Prostate gland (tissue), 2 donors: ENCODE measurements at regions not wholly inside any gene's neighbourhood (a gene's known extent, or its start where the extent isn't known, plus 50 kb on each side); places are given as distances from the start of the nearest gene placed in this dataset.

ENCODE experiments used
- DNase-seq: peaks from one replicate; pipeline ENCODE4 v3.0.0-alpha.2; 2019; ENCODE audit warnings: low spot score
- H3K27ac ChIP-seq, 2 donors: fragments of 200-600 bp; sonication (generic); 2 replicates each; pipeline ENCODE4 v1.5.1; 2017 to 2019
- H3K27me3 ChIP-seq: fragments of 200-600 bp; sonication (generic); replicated peaks from 2 replicates; pipeline ENCODE4 v1.5.1; 2019; ENCODE audit not compliant: insufficient read depth
- H3K36me3 ChIP-seq, 2 donors: fragments of 200-600 bp; sonication (generic); 1 replicate in 1 of 2; 2 replicates in 1 of 2; pipeline versions ENCODE4 v1.5.1 to v1.8.1; 2017 to 2019
- H3K4me1 ChIP-seq: fragments of 200-600 bp; sonication (generic); replicated peaks from 2 replicates; pipeline ENCODE4 v1.5.1; 2019
- H3K4me3 ChIP-seq, 2 donors: fragments of 200-600 bp; sonication (generic); 2 replicates each; pipeline ENCODE4 v1.5.1; 2017 to 2019
- H3K9me3 ChIP-seq: fragments of 200-600 bp; sonication (generic); 2 replicates; pipeline ENCODE4 v1.5.1; 2017
- CTCF ChIP-seq, 4 experiments: fragments of 200-600 bp in 2 of 4; fragments of 450-650 bp in 2 of 4; sonication (generic) in 2 of 4; IDR thresholded peaks; 1 replicate in 3 of 4; 2 replicates in 1 of 4; pipeline ENCODE4 v1.5.1; 2016 to 2019; ENCODE audit warnings: antibody characterized with exemption in 4 of 4, mild to moderate bottlenecking in 2 of 4, moderate library complexity in 2 of 4
- POLR2A ChIP-seq: fragments of 450-650 bp; IDR thresholded peaks from one replicate; pipeline ENCODE4 v1.6.1; 2016; ENCODE audit warnings: antibody characterized with exemption, mild to moderate bottlenecking
- POLR2AphosphoS5 ChIP-seq: sonication (generic); formaldehyde crosslinking; IDR thresholded peaks from one replicate; pipeline ENCODE4 v1.6.1; 2017; ENCODE audit warnings: antibody characterized with exemption
- WGBS: methylation state at CpG from one replicate; pipeline ENCODE4 v1.1.5; 2018; 5-methylcytosine and 5-hydroxymethylcytosine counted together
- intact Hi-C: fragments of 100-400 bp; cut with DNase I; formaldehyde crosslinking; loops from one replicate; pipeline ENCODE4 v1.14.2; 2022

GRCh38 chr20:3312940-3313682 lies 74.1 kb upstream of the SLC4A11 start:
- Histone ChIP-seq H3K27ac (peak overlapping the region; percentile 48 to 52), H3K4me3 (no peak overlapping the region), H3K27me3 (no peaks in the 10 kb centered on the region), H3K9me3 (no peaks in the 10 kb centered on the region), H3K36me3 (no peaks in the 10 kb centered on the region), H3K4me1 (no peaks in the 10 kb centered on the region)
- no peak for DNase-seq
- intact Hi-C loops = loop anchor here (10.0 kb wide), 2 partner anchors 98 to 258 kb away; no protein-coding TSS in a partner anchor
- 29% methylated on average over 2 of the region's 2 CpGs for WGBS
- TF ChIP-seq POLR2A (no peak), POLR2AphosphoS5 (no peak), CTCF (IDR thresholded peaks at IDR 0.05) (no peak)

GRCh38 chr20:3311623-3312022 lies 72.6 kb upstream of the SLC4A11 start:
- peaks cover 0 to 2% of the 10 kb centered on the region in 2 donors for H3K36me3 ChIP-seq
- H3K4me3 ChIP-seq = no peak overlapping the region
- DNase-seq = no peak
- TF ChIP-seq POLR2A = no peak
- no peak for TF ChIP-seq CTCF (IDR thresholded peaks at IDR 0.05)
- TF ChIP-seq POLR2AphosphoS5 = no peak
- H3K9me3 ChIP-seq = no peaks in the 10 kb centered on the region
- no peaks in the 10 kb centered on the region for H3K27me3 ChIP-seq
- H3K4me1 ChIP-seq = no peaks in the 10 kb centered on the region
- WGBS = 73% methylated on average over 2 of the region's 2 CpGs
- intact Hi-C loops = loop anchor here (10.0 kb wide), 2 partner anchors 97 to 257 kb away; no protein-coding TSS in a partner anchor
- H3K27ac ChIP-seq = no peak overlapping the region

- H3K4me3 ChIP-seq = no peak overlapping the region
- peaks cover 0 to 4% of the 10 kb centered on the region in 2 donors for H3K36me3 ChIP-seq
- no peak overlapping the region for H3K27ac ChIP-seq
- no peak for DNase-seq
- WGBS = 61% methylated on average over 1 of the region's 1 CpG
- no peaks in the 10 kb centered on the region for H3K9me3 ChIP-seq
- intact Hi-C loops = no loop called here
- no peaks in the 10 kb centered on the region for H3K27me3 ChIP-seq
- no peaks in the 10 kb centered on the region for H3K4me1 ChIP-seq
- no peak for TF ChIP-seq CTCF (IDR thresholded peaks at IDR 0.05)
- TF ChIP-seq POLR2AphosphoS5 = no peak
- TF ChIP-seq POLR2A = no peak
Observed at GRCh38 chr20:3309226-3309625, 70.2 kb upstream of the SLC4A11 start.

GRCh38 chr20:3307725-3308124 lies 68.7 kb upstream of the SLC4A11 start:
- Histone ChIP-seq H3K27ac (no peak overlapping the region), H3K36me3 (peaks cover 0 to 4% of the 10 kb centered on the region in 2 donors), H3K9me3 (no peaks in the 10 kb centered on the region), H3K4me3 (no peak overlapping the region), H3K27me3 (no peaks in the 10 kb centered on the region), H3K4me1 (no peaks in the 10 kb centered on the region)
- WGBS = 48% methylated on average over 2 of the region's 2 CpGs
- TF ChIP-seq POLR2A = no peak
- no peak for TF ChIP-seq POLR2AphosphoS5
- TF ChIP-seq CTCF (IDR thresholded peaks at IDR 0.05) = no peak
- no peak for DNase-seq
- intact Hi-C loops = no loop called here

- TF ChIP-seq POLR2A = no peak
- TF ChIP-seq CTCF (IDR thresholded peaks at IDR 0.05) = no peak
- TF ChIP-seq POLR2AphosphoS5 = no peak
- intact Hi-C loops = no loop called here
- no peak overlapping the region for H3K27ac ChIP-seq
Observed at GRCh38 chr20:3307078-3307477, 68.1 kb upstream of the SLC4A11 start.

More at GRCh38 chr20:3307078-3307477, 68.1 kb upstream of the SLC4A11 start:
- 67% methylated on average over 2 of the region's 2 CpGs for WGBS
- DNase-seq = no peak
- Histone ChIP-seq H3K4me1 (no peaks in the 10 kb centered on the region), H3K9me3 (no peaks in the 10 kb centered on the region), H3K27me3 (no peaks in the 10 kb centered on the region), H3K36me3 (peaks cover 0 to 4% of the 10 kb centered on the region in 2 donors), H3K4me3 (no peak overlapping the region)
